Keratinocyte (primary cell): ENCODE measurements at regions not wholly inside any gene's neighbourhood (a gene's known extent, or its start where the extent isn't known, plus 50 kb on each side); places are given as distances from the start of the nearest gene placed in this dataset.

ENCODE experiments used
- DNase-seq: peaks from one replicate; pipeline ENCODE4 v3.0.0-alpha.2; 2011; ENCODE audit warnings: low read depth, missing footprints, low spot score
- FAIRE-seq: peaks from 2 replicates; lab custom pipeline; 2011; peaks lifted over from hg19 to GRCh38; lab: Jason Lieb, UNC
- H2AFZ ChIP-seq: 2 replicates; pipeline ENCODE4 v1.6.0; 2012; ENCODE audit warnings: low read length, control low read depth, inconsistent platforms; ENCODE audit not compliant: control insufficient read depth
- H3K27ac ChIP-seq: 2 replicates; pipeline ENCODE4 v1.5.1; 2011; ENCODE audit warnings: low read length; ENCODE audit not compliant: control insufficient read depth, insufficient read depth
- H3K27me3 ChIP-seq: 3 replicates; pipeline ENCODE4 v1.6.0; 2011; ENCODE audit warnings: low read length; ENCODE audit not compliant: control insufficient read depth, insufficient read depth; ENCODE audit errors: extremely low read depth
- H3K36me3 ChIP-seq, 2 experiments: 2 replicates in 1 of 2; 3 replicates in 1 of 2; pipeline ENCODE4 v1.5.1; 2011; ENCODE audit warnings: low read length in 2 of 2, mild to moderate bottlenecking in 1 of 2; ENCODE audit not compliant: control insufficient read depth in 2 of 2, insufficient read depth in 2 of 2; ENCODE audit errors: extremely low read depth in 1 of 2
- H3K4me1 ChIP-seq: 3 replicates; pipeline ENCODE4 v1.5.1; 2011; ENCODE audit warnings: low read length; ENCODE audit not compliant: control insufficient read depth, insufficient read depth; ENCODE audit errors: extremely low read depth
- H3K4me2 ChIP-seq: 3 replicates; pipeline ENCODE4 v1.6.0; 2011; ENCODE audit warnings: low read depth, low read length; ENCODE audit not compliant: control insufficient read depth, insufficient read depth; ENCODE audit errors: extremely low read depth
- H3K4me3 ChIP-seq, 3 experiments: fragments of 200-600 bp in 1 of 3; sonication (generic) in 1 of 3; 2 replicates in 2 of 3; 3 replicates in 1 of 3; pipeline ENCODE4 v1.5.1; 2011 to 2016; ENCODE audit warnings: low read length in 3 of 3, mild to moderate bottlenecking in 3 of 3, control low read depth in 2 of 3, inconsistent platforms in 1 of 3, low read depth in 1 of 3, mixed read lengths in 1 of 3, mixed run types in 1 of 3, moderate library complexity in 1 of 3; ENCODE audit not compliant: control insufficient read depth in 2 of 3, insufficient read depth in 2 of 3; ENCODE audit errors: extremely low read depth in 1 of 3
- H3K79me2 ChIP-seq: 2 replicates; pipeline ENCODE4 v1.6.0; 2012; ENCODE audit warnings: low read length; ENCODE audit not compliant: control insufficient read depth, insufficient read depth
- H3K9ac ChIP-seq: 3 replicates; pipeline ENCODE4 v1.6.0; 2011; ENCODE audit warnings: low read length; ENCODE audit not compliant: control insufficient read depth, insufficient read depth; ENCODE audit errors: extremely low read depth
- H3K9me1 ChIP-seq: 3 replicates; pipeline ENCODE4 v1.6.0; 2011; ENCODE audit warnings: low read length; ENCODE audit not compliant: control insufficient read depth, insufficient read depth; ENCODE audit errors: extremely low read depth
- H3K9me3 ChIP-seq: 2 replicates; pipeline ENCODE4 v1.5.1; 2012; ENCODE audit warnings: low read depth, low read length; ENCODE audit not compliant: control insufficient read depth
- H4K20me1 ChIP-seq: 3 replicates; pipeline ENCODE4 v1.6.0; 2011; ENCODE audit warnings: low read length; ENCODE audit not compliant: control insufficient read depth, insufficient read depth; ENCODE audit errors: extremely low read depth
- CTCF ChIP-seq, 3 experiments: IDR thresholded peaks in 1 of 3; conservative IDR thresholded peaks in 1 of 3; optimal IDR thresholded peaks in 1 of 3; 2 replicates in 2 of 3; 3 replicates in 1 of 3; pipeline versions ENCODE3 to v1.5.1; 2011; ENCODE audit warnings: low read length in 3 of 3, mild to moderate bottlenecking in 3 of 3, moderate library complexity in 2 of 3, control low read depth in 1 of 3, inconsistent platforms in 1 of 3; ENCODE audit not compliant: insufficient read depth in 2 of 3; ENCODE audit errors: extremely low read depth in 1 of 3
- EZH2 ChIP-seq: IDR thresholded peaks from one replicate; pipeline ENCODE4 v1.6.1; 2012; ENCODE audit warnings: inconsistent platforms, mild to moderate bottlenecking, low read length, moderate library complexity
- dilution Hi-C: fragments of 300-500 bp; cut with MboI; formaldehyde crosslinking; loops from one replicate; pipeline ENCODE4 v1.7.0; 2020; ENCODE audit warnings: low sequenced_read_pairs; ENCODE audit not compliant: extremely low pct_ligation_motif_present

GRCh38 chr16:80260906-80261311, 279.9 kb upstream of the DYNLRB2 start:
- no peaks in the 10 kb centered on the region for H3K79me2 ChIP-seq
- dilution Hi-C loops, result no loop called here
- no peak overlapping the region for H2AFZ ChIP-seq
- no peak overlapping the region for H3K9ac ChIP-seq
- no peaks in the 10 kb centered on the region for H3K27me3 ChIP-seq
- no peaks in the 10 kb centered on the region for H3K4me1 ChIP-seq
- H3K4me2 ChIP-seq, result no peak overlapping the region
- no peak overlapping the region for H3K27ac ChIP-seq
- H4K20me1 ChIP-seq, result no peaks in the 10 kb centered on the region
- no peaks in the 10 kb centered on the region for H3K9me3 ChIP-seq
- FAIRE-seq (no peak), DNase-seq (no peak)
- H3K4me3 ChIP-seq, result no peak overlapping the region
- H3K9me1 ChIP-seq, result no peaks in the 10 kb centered on the region
- no peaks in the 10 kb centered on the region for H3K36me3 ChIP-seq
- TF ChIP-seq EZH2 (no peak), CTCF (optimal IDR thresholded peaks at IDR 0.05 in 1 of 3, IDR thresholded peaks at IDR 0.05 in 1 of 3, conservative IDR thresholded peaks at IDR 0.05 in 1 of 3; ENCODE audit: extremely low read depth in 1 of 3, insufficient read depth in 2 of 3, low read length in 3 of 3) (no peak)

- H3K4me3 ChIP-seq, result no peak overlapping the region
- no peaks in the 10 kb centered on the region for H3K9me1 ChIP-seq
- H3K27ac ChIP-seq, result no peak overlapping the region
- H3K4me2 ChIP-seq, result no peak overlapping the region
- H3K36me3 ChIP-seq, result no peaks in the 10 kb centered on the region
- no peak for TF ChIP-seq EZH2
- no peak for TF ChIP-seq CTCF (optimal IDR thresholded peaks at IDR 0.05 in 1 of 3, IDR thresholded peaks at IDR 0.05 in 1 of 3, conservative IDR thresholded peaks at IDR 0.05 in 1 of 3; ENCODE audit: extremely low read depth in 1 of 3, insufficient read depth in 2 of 3, low read length in 3 of 3)
- no peak for FAIRE-seq
- H3K4me1 ChIP-seq, result no peaks in the 10 kb centered on the region
- no peaks in the 10 kb centered on the region for H3K27me3 ChIP-seq
- DNase-seq, result no peak
- H4K20me1 ChIP-seq, result no peaks in the 10 kb centered on the region
- no peak overlapping the region for H2AFZ ChIP-seq
- dilution Hi-C loops, result no loop called here
- no peak overlapping the region for H3K9ac ChIP-seq
- H3K9me3 ChIP-seq, result no peaks in the 10 kb centered on the region
- H3K79me2 ChIP-seq, result no peaks in the 10 kb centered on the region
Measured at GRCh38 chr16:80259290-80259805, 281.4 kb upstream of the DYNLRB2 start.
